HFFc6 (cell line): ENCODE measurements at regions not wholly inside any gene's neighbourhood (a gene's known extent, or its start where the extent isn't known, plus 50 kb on each side); places are given as distances from the start of the nearest gene placed in this dataset.
A peak's percentile ranks its signal among the peaks of the same experiment; 100 is the strongest.

Experiments used
- DNase-seq: peaks from one replicate; pipeline ENCODE4 v3.0.0-alpha.2; 2018
- H3K27ac Mint-ChIP-seq: 2 replicates; pipeline ENCODE4 v1.8.0; 2020; ENCODE audit warnings: mild to moderate bottlenecking, mixed read lengths
- H3K27me3 Mint-ChIP-seq: 2 replicates; pipeline ENCODE4 v1.8.0; 2021; ENCODE audit warnings: mild to moderate bottlenecking, moderate library complexity, mixed read lengths; ENCODE audit not compliant: insufficient read depth
- H3K36me3 Mint-ChIP-seq: 2 replicates; pipeline ENCODE4 v1.8.0; 2021; ENCODE audit warnings: low read depth, mixed read lengths
- H3K4me1 Mint-ChIP-seq: 2 replicates; pipeline ENCODE4 v1.8.0; 2020; ENCODE audit warnings: low read depth, mixed read lengths
- H3K4me3 Mint-ChIP-seq: 2 replicates; pipeline ENCODE4 v1.8.0; 2020; ENCODE audit warnings: mild to moderate bottlenecking, moderate library complexity, mixed read lengths
- H3K9me3 Mint-ChIP-seq: 2 replicates; pipeline ENCODE4 v1.8.0; 2020; ENCODE audit warnings: mild to moderate bottlenecking, mixed read lengths
- CTCF ChIP-seq: fragments of 200-600 bp; sonication (generic); IDR thresholded peaks from 2 replicates; pipeline ENCODE4 v1.5.0; 2021; ENCODE audit warnings: antibody characterized with exemption, mild to moderate bottlenecking

- Mint-ChIP-seq H3K27me3 (peaks cover 8% of the 10 kb centered on the region), H3K4me3 (no peak overlapping the region), H3K36me3 (no peaks in the 10 kb centered on the region), H3K9me3 (no peaks in the 10 kb centered on the region), H3K27ac (0 out of 2 replicates have a peak overlapping the region, but pooled peaks have one; percentile 5), H3K4me1 (peaks cover 19% of the 10 kb centered on the region; the same call in 1 of the 2 replicates)
- TF ChIP-seq CTCF: no peak
- no peak for DNase-seq
These were observed 79.7 kb upstream of the TAF1B start for GRCh38 chr2:9763356-9764152.

- Mint-ChIP-seq H3K36me3 (no peaks in the 10 kb centered on the region), H3K9me3 (no peaks in the 10 kb centered on the region), H3K27me3 (peaks cover 8% of the 10 kb centered on the region), H3K4me3 (no peak overlapping the region), H3K4me1 (peaks cover 19% of the 10 kb centered on the region; the same call in 1 of the 2 replicates), H3K27ac (no peak overlapping the region)
- TF ChIP-seq CTCF: no peak
- DNase-seq: no peak
These were observed 79.0 kb upstream of the TAF1B start for GRCh38 chr2:9764153-9764778.

GRCh38 chr2:9765611-9766531, 77.4 kb upstream of the TAF1B start:
- peaks cover 20% of the 10 kb centered on the region; the same call in 1 of the 2 replicates for H3K4me1 Mint-ChIP-seq
- DNase-seq: no peak
- no peaks in the 10 kb centered on the region for H3K36me3 Mint-ChIP-seq
- no peak for TF ChIP-seq CTCF
- no peak overlapping the region for H3K27ac Mint-ChIP-seq
- H3K4me3 Mint-ChIP-seq: no peak overlapping the region
- peaks cover 5% of the 10 kb centered on the region for H3K27me3 Mint-ChIP-seq
- no peaks in the 10 kb centered on the region for H3K9me3 Mint-ChIP-seq

GRCh38 chr2:9767656-9768281, 75.5 kb upstream of the TAF1B start:
- no peaks in the 10 kb centered on the region for H3K9me3 Mint-ChIP-seq
- no peak overlapping the region for H3K27ac Mint-ChIP-seq
- no peak for DNase-seq
- H3K27me3 Mint-ChIP-seq: peaks cover 5% of the 10 kb centered on the region
- no peaks in the 10 kb centered on the region for H3K36me3 Mint-ChIP-seq
- peaks cover 27% of the 10 kb centered on the region for H3K4me1 Mint-ChIP-seq
- H3K4me3 Mint-ChIP-seq: no peak overlapping the region
- no peak for TF ChIP-seq CTCF

- H3K9me3 Mint-ChIP-seq: no peaks in the 10 kb centered on the region
- no peaks in the 10 kb centered on the region for H3K36me3 Mint-ChIP-seq
- peaks cover 25% of the 10 kb centered on the region for H3K4me1 Mint-ChIP-seq
- no peak for DNase-seq
- H3K27me3 Mint-ChIP-seq: peaks cover 5% of the 10 kb centered on the region
- no peak overlapping the region for H3K27ac Mint-ChIP-seq
- H3K4me3 Mint-ChIP-seq: no peak overlapping the region
- TF ChIP-seq CTCF: no peak
These were observed 74.9 kb upstream of the TAF1B start for GRCh38 chr2:9768388-9768787.
